ENCODE measurements at regions not wholly inside any gene's neighbourhood (a gene's known extent, or its start where the extent isn't known, plus 50 kb on each side); places are given as distances from the start of the nearest gene placed in this dataset.

DNA sequence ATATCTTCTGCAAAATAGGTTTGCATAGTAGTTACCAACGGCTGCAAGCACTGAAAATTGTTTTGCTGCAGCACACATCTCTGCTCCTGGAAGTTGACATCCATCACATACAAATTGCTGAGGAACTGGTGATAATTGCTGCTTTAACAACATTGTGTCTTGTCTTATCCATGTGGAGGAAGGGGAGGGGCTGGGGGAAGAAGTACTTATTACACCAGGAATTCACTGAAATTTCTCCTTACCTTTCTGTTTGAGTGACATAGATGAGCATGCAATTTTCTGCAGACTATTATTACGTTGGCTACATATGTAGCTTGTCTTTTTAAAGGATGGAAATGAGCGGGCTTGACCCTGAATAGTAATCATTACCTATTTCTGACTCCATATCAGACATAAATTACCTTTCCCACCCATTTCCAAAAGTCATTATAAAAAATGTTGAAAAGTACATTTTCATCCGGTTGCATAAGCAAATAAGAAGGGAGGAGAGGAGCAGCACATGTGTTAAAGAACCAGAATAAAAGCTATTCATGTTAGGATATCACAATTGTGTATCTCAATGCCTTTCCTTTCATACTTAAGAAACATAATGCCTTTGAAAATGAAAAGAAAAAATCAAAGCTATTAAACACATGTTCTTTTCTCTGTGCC, 1905.6 kb downstream of the PCDH7 start:
- no peak for TF ChIP-seq YY1 (IDR thresholded peaks at IDR 0.05; ENCODE audit: extremely low read depth, insufficient replicate concordance, low read depth, low read length)
- TF ChIP-seq POLR2A (IDR thresholded peaks at IDR 0.05; ENCODE audit: borderline replicate concordance, extremely low read depth, insufficient read depth, insufficient read length): no peak
- TF ChIP-seq, protein P1, sequence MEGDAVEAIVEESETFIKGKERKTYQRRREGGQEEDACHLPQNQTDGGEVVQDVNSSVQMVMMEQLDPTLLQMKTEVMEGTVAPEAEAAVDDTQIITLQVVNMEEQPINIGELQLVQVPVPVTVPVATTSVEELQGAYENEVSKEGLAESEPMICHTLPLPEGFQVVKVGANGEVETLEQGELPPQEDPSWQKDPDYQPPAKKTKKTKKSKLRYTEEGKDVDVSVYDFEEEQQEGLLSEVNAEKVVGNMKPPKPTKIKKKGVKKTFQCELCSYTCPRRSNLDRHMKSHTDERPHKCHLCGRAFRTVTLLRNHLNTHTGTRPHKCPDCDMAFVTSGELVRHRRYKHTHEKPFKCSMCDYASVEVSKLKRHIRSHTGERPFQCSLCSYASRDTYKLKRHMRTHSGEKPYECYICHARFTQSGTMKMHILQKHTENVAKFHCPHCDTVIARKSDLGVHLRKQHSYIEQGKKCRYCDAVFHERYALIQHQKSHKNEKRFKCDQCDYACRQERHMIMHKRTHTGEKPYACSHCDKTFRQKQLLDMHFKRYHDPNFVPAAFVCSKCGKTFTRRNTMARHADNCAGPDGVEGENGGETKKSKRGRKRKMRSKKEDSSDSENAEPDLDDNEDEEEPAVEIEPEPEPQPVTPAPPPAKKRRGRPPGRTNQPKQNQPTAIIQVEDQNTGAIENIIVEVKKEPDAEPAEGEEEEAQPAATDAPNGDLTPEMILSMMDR (IDR thresholded peaks at IDR 0.05 in 2 of 3, conservative IDR thresholded peaks at IDR 0.05 in 1 of 3; ENCODE audit: borderline replicate concordance in 1 of 3, insufficient read depth in 1 of 3, low read depth in 2 of 3, low read length in 2 of 3): no peak
- TF ChIP-seq SP1 (IDR thresholded peaks at IDR 0.05; ENCODE audit: low read depth): no peak
- TF ChIP-seq POLR2AphosphoS5 (IDR thresholded peaks at IDR 0.05; ENCODE audit: low read depth, low read length): no peak
- no peak for TF ChIP-seq TCF7L2 (IDR thresholded peaks at IDR 0.05; ENCODE audit: borderline replicate concordance, extremely low read depth, insufficient read depth, insufficient read length)
- TF ChIP-seq, protein P2, sequence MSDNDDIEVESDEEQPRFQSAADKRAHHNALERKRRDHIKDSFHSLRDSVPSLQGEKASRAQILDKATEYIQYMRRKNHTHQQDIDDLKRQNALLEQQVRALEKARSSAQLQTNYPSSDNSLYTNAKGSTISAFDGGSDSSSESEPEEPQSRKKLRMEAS (IDR thresholded peaks at IDR 0.05): no peak
- TF ChIP-seq EZH2phosphoT487 (IDR thresholded peaks at IDR 0.05; ENCODE audit: borderline replicate concordance): no peak
- TF ChIP-seq EGR1 (IDR thresholded peaks at IDR 0.05; ENCODE audit: low read depth): no peak
- TF ChIP-seq CEBPB (IDR thresholded peaks at IDR 0.05; ENCODE audit: low read depth): no peak

Data from HCT116 (cell line).